GM21515 (cell line): ENCODE measurements at regions not wholly inside any gene's neighbourhood (a gene's known extent, or its start where the extent isn't known, plus 50 kb on each side); places are given as distances from the start of the nearest gene placed in this dataset.

Experiments used
- ATAC-seq: cut with Tn5 transposase; IDR thresholded peaks from one replicate; pipeline ENCODE4 v1.9.1; 2021; ENCODE audit not compliant: unreplicated experiment

DNA sequence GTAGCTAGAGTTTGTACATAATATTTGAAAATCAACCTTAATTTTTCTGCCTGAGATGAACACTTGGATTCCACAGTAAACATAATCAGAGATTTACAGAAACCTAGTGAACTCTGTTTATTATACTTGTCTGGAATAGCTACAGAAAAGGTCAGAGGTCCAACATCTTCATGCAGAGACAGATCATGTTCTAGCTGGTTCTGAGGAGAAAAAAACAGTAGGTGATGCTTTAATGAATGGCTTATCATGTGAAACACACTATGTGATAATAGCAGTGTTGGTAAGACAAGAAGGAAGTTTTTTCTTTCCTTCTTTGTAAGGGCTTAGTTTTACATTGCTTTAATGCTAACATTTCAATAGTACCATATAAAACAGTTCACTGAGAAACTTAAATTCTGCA, 846.4 kb upstream of the ZEB2 start:
- ATAC-seq: no peak

GRCh38 chr2:145360129-145360790, 840.3 kb upstream of the ZEB2 start:
- no peak for ATAC-seq

DNA sequence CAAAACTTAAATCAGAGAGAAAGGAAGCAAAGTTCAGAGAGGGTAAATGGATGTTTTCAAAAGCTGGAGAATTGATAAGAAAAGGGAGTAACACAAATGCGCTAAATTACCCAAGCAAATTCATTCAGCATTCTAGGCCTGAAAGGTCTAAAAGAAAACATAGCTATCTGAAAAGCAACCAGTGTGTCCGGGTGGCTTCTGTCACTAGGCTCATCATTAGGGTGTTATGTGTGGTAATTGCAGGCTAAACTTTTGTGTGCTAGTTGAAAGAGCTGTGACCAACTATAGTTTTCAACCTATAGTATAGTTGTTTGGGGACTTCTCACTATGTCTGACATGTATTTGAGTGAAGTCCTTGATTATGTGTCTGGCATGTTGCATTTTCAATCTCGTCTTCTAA, 839.6 kb upstream of the ZEB2 start:
- no peak for ATAC-seq

GRCh38 chr2:145356056-145356455, 836.1 kb upstream of the ZEB2 start:
- ATAC-seq: no peak

- ATAC-seq: no peak
These were observed 832.6 kb upstream of the ZEB2 start for GRCh38 chr2:145352484-145352883.

GRCh38 chr2:145351864-145352425, 832.0 kb upstream of the ZEB2 start:
- ATAC-seq: no peak

GRCh38 chr2:145350011-145350410, 830.1 kb upstream of the ZEB2 start:
- no peak for ATAC-seq

DNA sequence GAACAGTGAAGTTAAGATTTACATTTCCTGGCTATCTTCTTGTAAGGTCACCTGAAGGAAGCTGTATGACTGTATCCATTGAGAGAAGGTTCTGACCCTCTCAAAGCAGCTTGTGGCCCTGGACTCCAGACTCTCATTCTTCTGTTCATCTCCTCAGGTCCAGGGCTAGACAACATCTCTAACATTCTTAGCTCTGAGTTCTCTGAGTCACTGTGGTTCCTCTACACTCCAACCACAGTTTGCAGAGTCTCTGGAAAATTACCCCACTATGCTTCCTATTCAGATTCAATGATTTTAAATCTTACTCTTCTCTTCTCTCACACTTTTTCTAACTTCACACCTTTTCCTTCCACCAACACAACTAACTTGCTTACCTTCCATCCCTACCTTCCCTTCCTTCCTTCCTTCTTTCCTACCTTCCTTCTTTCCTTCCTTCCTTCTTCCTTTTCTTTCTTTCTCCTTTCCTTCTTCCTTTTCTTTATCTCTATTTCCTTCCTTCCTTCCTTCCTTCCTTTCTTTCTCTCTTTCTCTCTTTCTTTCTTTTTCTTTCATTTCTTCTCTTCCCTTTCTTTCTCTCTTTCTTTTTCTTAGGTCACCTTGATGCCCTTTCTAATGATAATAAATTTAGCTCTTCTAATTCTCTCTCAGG, 824.3 kb upstream of the ZEB2 start:
- no peak for ATAC-seq

- no peak for ATAC-seq
These were observed 823.4 kb upstream of the ZEB2 start for GRCh38 chr2:145343287-145343686.

DNA sequence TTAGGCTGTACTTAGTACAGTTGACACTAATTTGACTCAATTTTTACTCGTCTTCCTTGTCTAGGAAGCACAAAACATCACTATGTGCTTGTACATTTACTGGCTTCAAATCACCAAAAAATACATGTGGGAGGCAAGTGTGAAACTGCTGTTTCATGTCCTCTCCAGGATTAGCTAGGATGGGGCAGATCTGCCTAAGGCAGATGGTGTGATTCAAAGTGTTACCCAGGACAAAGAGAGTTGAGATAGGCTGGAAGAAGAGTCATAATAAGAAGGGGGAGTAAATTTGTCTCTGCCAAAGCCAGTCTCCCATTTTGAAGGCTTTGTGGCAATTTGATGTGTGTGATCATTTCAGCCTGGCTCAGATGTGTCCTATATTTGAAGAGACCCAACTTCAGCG, 821.6 kb upstream of the ZEB2 start:
- ATAC-seq: no peak

DNA sequence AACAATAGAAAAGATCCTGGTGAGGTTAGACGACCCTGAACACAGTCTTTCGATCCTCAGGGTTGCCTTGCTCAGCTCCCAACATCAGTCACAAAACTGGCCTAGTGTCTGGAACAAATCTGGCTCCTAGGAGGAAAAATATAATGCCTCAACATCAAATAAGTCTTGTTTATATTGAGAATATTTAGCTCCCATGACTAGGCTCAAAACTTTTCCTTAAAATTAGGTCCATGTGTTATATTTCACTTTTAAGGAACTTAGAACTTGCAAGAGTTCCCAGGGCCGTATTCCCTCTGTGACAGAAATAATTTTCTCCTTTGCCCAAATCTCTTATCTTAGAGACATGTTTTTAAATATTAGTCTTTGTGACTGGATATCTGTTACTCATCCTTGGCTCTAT, 819.7 kb upstream of the ZEB2 start:
- ATAC-seq: no peak

GRCh38 chr2:145332210-145332898, 812.4 kb upstream of the ZEB2 start:
- ATAC-seq: no peak

- no peak for ATAC-seq
These were observed 810.1 kb upstream of the ZEB2 start for GRCh38 chr2:145329971-145330370.

GRCh38 chr2:145325485-145325884, 805.6 kb upstream of the ZEB2 start:
- ATAC-seq: no peak

GRCh38 chr2:145324748-145325147, 804.8 kb upstream of the ZEB2 start:
- ATAC-seq: no peak

DNA sequence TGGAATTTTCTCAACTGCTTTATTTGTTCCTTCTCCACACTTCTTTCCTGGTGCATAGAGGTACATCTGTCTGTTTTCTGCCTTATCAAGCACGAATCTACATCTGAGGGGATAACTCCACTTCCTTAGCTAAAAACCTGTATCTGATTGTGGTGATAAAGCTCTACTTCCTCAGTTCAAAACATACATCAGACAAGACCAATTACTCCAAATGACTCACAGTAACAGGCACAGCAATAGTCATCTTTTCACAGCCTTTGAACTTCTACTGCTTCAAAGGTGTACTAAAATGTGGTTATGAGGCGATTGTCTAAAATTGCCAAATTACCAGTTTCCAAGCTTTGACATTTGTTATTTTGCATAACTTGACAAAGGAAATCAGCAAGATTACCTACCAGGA, 803.6 kb upstream of the ZEB2 start:
- no peak for ATAC-seq

- no peak for ATAC-seq
These were observed 801.4 kb upstream of the ZEB2 start for GRCh38 chr2:145321344-145321743.

- ATAC-seq: no peak
These were observed 796.6 kb upstream of the ZEB2 start for GRCh38 chr2:145316496-145316895.

GRCh38 chr2:145315053-145315452, 795.1 kb upstream of the ZEB2 start:
- ATAC-seq: no peak

- ATAC-seq: no peak
These were observed 794.3 kb upstream of the ZEB2 start for GRCh38 chr2:145314119-145314633.

- ATAC-seq: no peak
These were observed 786.0 kb upstream of the ZEB2 start for GRCh38 chr2:145305889-145306288.

DNA sequence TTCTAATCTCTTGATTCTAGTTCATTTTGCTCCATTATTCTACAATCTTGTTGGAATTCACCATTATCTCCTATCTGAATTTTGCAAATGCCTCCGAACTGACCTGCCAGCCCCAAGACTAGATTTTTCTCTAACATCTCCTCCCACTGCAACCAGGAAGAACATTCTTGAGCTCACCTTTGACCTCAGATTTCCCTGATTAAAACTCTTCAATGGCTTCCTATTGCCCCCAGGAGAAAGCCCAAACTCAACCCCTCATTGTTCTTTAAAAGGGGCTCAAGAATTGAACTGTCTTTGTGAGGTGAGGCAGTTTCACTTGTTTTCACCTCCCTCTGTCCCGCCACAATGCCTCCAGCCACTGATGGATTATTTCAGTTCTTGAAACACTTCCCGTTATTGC, 784.6 kb upstream of the ZEB2 start:
- no peak for ATAC-seq
